HG03103 (cell line): ENCODE measurements at regions not wholly inside any gene's neighbourhood (a gene's known extent, or its start where the extent isn't known, plus 50 kb on each side); places are given as distances from the start of the nearest gene placed in this dataset.

Experiments
- ATAC-seq: cut with Tn5 transposase; IDR thresholded peaks from one replicate; pipeline ENCODE4 v1.9.1; 2021; ENCODE audit warnings: low read depth; ENCODE audit not compliant: unreplicated experiment

- no peak for ATAC-seq
Observed at GRCh38 chr5:135249658-135250057, 149.4 kb downstream of the MACROH2A1 start.

GRCh38 chr5:135248801-135249231, 150.2 kb downstream of the MACROH2A1 start:
- no peak for ATAC-seq

GRCh38 chr5:135246923-135247795, 151.9 kb downstream of the MACROH2A1 start:
- ATAC-seq: no peak

DNA sequence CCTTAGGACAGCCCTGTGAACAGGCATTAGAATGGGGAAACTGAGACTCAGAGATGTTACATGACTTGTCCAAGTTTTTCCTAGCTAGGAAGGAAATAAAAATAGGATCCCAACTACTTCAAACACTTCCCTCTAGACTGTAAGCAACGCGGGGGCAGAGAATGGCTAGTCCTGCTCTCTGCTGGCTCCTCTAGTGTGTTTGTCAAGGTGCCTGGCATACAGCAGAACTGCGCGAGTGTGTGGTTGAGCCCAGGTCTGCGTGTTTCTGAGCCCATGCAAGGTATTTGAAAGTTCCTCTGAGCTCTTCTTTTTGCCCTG, 152.5 kb downstream of the MACROH2A1 start:
- ATAC-seq: no peak

- ATAC-seq: no peak
Observed at GRCh38 chr5:135245521-135246499, 153.2 kb downstream of the MACROH2A1 start.

DNA sequence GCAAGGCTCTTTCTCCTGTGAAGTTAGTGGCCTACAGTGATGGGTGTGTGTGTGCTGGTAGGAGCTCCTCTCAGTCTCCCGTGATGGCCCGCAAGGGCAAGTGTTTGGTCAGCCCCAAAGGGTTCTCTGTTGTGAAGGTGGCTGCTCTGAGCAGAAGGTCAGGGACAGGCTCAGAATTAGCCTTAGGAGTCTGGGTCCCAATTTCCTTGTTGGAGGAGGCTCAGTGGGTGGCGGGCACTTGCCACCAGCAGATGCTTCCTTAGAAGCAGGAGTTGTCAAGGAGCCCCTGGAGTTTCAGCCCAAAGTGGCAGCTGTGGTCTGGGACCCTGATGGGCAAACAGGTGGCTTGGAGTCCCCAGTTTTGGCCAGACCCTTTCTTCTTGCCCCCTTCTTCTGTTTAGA, 154.4 kb downstream of the MACROH2A1 start:
- no peak for ATAC-seq

DNA sequence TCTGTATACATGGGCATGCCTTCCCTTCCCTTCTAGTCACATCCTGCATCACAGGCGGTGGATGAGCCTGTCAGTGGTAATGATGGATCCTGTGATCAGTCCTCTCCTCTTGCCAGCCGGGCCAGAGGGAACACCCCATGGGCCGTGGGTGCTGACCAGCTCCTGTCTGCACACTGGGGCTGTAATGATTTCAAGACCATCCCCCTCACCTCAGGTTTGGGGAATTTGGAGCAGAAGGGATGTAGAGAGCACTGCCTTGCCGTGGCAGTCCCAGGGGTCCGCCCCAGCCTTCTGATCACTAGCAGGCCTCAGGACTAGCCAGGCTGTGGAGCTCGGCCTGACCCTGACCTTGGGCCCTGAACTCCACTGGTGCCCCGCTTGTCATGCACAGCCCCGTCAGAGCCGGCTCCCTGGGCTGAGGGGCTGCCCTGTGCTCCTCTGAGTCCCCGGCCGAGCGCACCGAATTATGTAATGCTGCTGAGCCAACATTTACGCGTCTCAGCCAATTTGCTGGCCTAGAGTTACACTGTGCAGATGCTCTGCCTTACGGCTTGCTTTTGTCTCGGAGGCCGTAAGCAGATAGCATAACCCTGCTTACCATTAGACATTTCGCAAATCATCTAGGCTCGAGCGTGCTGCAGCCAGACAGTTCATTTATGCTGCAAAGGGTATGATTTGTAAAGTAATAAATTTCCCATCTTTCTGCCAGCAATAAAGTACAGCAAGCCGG, 155.3 kb downstream of the MACROH2A1 start:
- ATAC-seq: no peak

- ATAC-seq: no peak
Observed at GRCh38 chr5:135242866-135243555, 156.0 kb downstream of the MACROH2A1 start.

DNA sequence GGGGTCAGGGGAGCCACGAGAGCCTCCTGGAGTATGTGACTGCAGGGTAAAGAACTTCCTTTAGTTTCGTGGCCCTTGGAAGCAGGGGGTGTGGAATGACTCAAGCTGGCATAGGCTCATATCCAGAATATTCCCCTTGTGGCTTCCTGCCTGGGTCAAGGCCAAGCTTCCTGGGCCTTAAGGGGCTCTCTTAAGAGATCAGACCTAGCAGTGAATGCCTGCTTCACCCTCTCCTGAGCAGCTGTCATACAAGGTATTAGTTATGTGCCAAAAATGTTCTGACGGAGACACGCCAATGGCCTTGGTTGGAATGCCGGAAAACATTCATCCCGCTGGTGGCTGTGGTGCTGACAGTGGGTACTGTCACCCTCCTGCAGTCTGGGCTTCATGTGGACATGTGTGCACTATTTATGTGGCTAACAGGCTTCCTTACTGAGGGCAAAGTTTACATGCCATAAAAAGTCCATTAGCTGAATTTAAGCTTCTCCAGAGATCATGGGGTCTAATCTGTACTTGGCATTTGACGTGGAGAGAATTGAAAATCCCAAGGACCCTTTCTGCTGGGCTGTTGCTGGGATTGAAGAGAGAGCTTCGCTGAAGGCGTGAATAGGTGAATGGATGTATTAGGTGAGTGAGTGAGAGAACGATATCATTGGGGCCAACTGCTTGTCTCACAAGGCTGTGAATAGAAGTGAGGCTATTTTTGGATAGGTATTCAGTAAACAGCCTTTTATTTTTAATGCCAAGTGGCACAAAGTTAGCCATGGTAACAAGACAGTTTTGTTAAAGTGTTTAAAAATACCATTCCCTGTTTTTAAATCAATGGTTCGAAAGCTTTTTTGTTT, 156.8 kb downstream of the MACROH2A1 start:
- ATAC-seq: no peak

DNA sequence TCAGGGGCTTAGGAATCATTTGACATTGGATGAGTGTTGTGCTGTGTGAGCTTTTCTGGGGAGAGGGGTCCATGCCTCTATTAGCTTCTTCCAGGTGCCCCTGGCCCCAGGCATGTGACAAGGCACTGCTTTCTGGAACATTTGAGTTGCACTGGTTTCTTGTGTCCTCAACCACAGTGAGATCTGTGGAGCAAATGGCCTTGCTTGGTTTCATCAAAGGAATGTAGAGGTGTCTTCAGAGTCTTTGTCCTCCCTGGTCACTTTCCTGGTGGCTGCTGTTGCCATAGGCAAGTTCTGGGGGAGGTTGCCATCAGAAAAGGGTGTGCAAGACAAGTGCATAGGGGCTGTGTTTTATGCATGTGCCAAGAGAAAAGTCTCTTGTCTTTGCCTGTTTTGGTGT, 157.5 kb downstream of the MACROH2A1 start:
- ATAC-seq: no peak

- no peak for ATAC-seq
Observed at GRCh38 chr5:135240781-135241360, 158.2 kb downstream of the MACROH2A1 start.

DNA sequence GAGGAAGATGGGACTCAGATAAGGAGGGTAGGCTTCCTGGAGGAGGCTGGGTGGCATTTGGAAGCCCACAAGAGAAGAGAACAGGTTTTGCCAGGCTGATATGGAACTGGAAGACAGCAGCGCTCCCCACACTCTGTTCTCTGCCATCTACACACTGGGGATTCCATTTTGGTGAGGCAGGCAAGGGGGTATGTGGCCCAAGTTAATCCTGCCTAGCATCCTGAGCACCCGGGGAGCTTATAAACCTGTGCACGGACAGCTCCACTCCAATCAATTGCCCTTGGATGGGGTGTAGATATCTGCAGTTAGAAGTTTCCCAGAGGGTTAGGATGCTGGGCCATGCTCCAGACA, 158.8 kb downstream of the MACROH2A1 start:
- ATAC-seq: no peak

DNA sequence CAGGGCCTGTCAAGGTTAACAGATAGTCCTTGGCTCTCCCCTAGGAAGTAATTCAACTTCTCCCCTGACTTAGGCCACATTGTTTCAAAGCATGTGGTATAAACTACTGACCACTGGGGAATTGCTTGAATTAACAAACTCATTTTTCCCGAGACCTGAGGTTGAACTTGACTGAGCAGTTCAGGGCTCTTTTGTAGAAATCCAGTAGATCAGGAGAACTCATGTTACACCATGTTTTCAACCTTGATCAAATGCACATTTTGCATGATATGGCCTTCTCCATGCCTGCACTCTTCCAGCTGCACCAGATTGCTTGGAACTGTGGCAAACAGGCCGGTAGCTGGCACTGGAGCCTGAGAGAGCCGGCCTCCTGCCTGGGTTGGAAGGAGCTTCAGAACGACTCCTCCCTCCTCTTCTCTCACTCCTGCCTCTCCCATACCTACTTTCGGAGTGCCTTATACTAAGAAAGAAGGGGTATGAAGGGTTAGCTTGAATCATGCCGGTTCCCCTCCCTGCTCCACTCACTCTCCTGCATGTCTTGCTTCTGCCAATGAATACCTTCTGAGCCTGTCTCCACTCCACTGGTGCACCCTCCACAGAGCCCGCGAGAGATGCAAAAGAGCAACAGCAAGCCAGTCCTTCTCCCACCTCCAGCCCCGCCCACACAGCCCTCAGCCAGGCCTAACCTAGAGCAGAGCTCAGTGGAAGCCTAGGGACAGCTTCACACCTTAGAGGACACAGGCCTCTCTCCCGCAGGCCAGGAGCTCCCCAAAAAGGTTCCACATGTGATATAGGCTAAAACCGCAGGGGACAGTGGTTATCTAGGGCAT, 159.4 kb downstream of the MACROH2A1 start:
- no peak for ATAC-seq

- no peak for ATAC-seq
Observed at GRCh38 chr5:135238622-135239452, 160.2 kb downstream of the MACROH2A1 start.

- no peak for ATAC-seq
Observed at GRCh38 chr5:135237748-135238103, 161.3 kb downstream of the MACROH2A1 start.

GRCh38 chr5:135236908-135237747, 161.9 kb downstream of the MACROH2A1 start:
- ATAC-seq: no peak
